HL-60 (cell line): ENCODE measurements at regions not wholly inside any gene's neighbourhood (a gene's known extent, or its start where the extent isn't known, plus 50 kb on each side); places are given as distances from the start of the nearest gene placed in this dataset.
"Not testable (repeated sequence)": the region's sequence is repeated elsewhere in the genome, so short reads cannot be mapped to it uniquely, and the experiment has no call there.

Experiments used
- CTCF ChIP-seq: IDR thresholded peaks from one replicate; pipeline ENCODE4 v1.5.1; 2011; ENCODE audit warnings: low read length, control low read depth, inconsistent platforms; ENCODE audit not compliant: insufficient read depth
- POLR2AphosphoS5 ChIP-seq: IDR thresholded peaks from 2 replicates; pipeline ENCODE4 v1.6.1; 2012; ENCODE audit warnings: low read depth
- REST ChIP-seq: IDR thresholded peaks from 2 replicates; pipeline ENCODE4 v1.6.1; 2012; ENCODE audit warnings: low read depth; ENCODE audit not compliant: insufficient replicate concordance
- SPI1 ChIP-seq: IDR thresholded peaks from 2 replicates; pipeline ENCODE4 v1.6.1; 2012; ENCODE audit warnings: low read depth, mild to moderate bottlenecking, borderline replicate concordance

GRCh38 chr2:131856202-131856601 lies 305.6 kb downstream of the ANKRD30BL start:
- TF ChIP-seq CTCF, SPI1, POLR2AphosphoS5, REST: not testable (repeated sequence)
